Parathyroid adenoma (tissue), 2 donors: ENCODE measurements at regions not wholly inside any gene's neighbourhood (a gene's known extent, or its start where the extent isn't known, plus 50 kb on each side); places are given as distances from the start of the nearest gene placed in this dataset.

Experiments
- H2AFZ ChIP-seq: fragments of 300-600 bp; sonication (generic); one replicate; pipeline ENCODE4 v1.7.0; 2017; ENCODE audit warnings: antibody characterized with exemption, mild to moderate bottlenecking
- H3K27ac ChIP-seq: fragments of 300-600 bp; sonication (generic); one replicate; pipeline ENCODE4 v1.7.0; 2017
- H3K27me3 ChIP-seq: fragments of 300-600 bp; sonication (generic); one replicate; pipeline ENCODE4 v1.7.0; 2017; ENCODE audit warnings: low read length; ENCODE audit not compliant: control insufficient read depth, insufficient read depth
- H3K36me3 ChIP-seq: fragments of 300-600 bp; sonication (generic); one replicate; pipeline ENCODE4 v1.7.0; 2017; ENCODE audit warnings: low read length; ENCODE audit not compliant: control insufficient read depth, insufficient read depth
- H3K4me1 ChIP-seq: fragments of 300-600 bp; sonication (generic); one replicate; pipeline ENCODE4 v1.7.0; 2017; ENCODE audit warnings: control low read depth
- H3K4me2 ChIP-seq: fragments of 300-600 bp; sonication (generic); one replicate; pipeline ENCODE4 v1.7.0; 2017; ENCODE audit warnings: low read length
- H3K4me3 ChIP-seq: fragments of 300-600 bp; sonication (generic); one replicate; pipeline ENCODE4 v1.7.0; 2017; ENCODE audit warnings: low read depth, low read length
- H3K79me2 ChIP-seq: fragments of 300-600 bp; sonication (generic); one replicate; pipeline ENCODE4 v1.7.0; 2017; ENCODE audit warnings: control low read depth
- H3K9ac ChIP-seq: fragments of 300-600 bp; sonication (generic); one replicate; pipeline ENCODE4 v1.7.0; 2017; ENCODE audit warnings: mild to moderate bottlenecking
- H3K9me3 ChIP-seq: fragments of 300-600 bp; sonication (generic); one replicate; pipeline ENCODE4 v1.7.0; 2017; ENCODE audit warnings: low read length; ENCODE audit not compliant: control insufficient read depth
- TF ChIP-seq, protein P1 (sequence below): fragments of 300-600 bp; sonication (generic); IDR thresholded peaks from one replicate; pipeline ENCODE4 v1.7.0; 2017; ENCODE audit warnings: antibody characterized with exemption, mild to moderate bottlenecking
- donor health status: primary hyperparathyroidism.

DNA sequence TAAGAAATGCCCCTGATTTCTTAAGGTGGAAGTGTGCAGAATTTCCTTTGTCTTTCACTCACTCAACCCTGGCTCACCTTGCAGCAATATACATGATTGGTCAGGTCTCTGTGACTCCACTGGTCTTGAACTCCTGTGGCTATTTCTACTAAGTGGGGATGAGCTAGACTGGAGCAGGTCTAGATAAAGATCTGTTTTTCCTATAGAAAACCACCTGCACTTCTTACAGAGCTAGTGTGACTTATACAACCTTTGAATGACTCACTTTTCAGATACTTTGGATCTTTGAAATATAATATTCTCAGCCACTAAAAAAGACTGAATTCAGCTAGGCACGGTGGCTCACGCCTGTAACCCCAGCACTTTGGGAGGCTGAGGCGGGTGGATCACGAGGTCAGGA, 98.5 kb upstream of the KCTD1 start:
- H3K9ac ChIP-seq: no peak overlapping the region

DNA sequence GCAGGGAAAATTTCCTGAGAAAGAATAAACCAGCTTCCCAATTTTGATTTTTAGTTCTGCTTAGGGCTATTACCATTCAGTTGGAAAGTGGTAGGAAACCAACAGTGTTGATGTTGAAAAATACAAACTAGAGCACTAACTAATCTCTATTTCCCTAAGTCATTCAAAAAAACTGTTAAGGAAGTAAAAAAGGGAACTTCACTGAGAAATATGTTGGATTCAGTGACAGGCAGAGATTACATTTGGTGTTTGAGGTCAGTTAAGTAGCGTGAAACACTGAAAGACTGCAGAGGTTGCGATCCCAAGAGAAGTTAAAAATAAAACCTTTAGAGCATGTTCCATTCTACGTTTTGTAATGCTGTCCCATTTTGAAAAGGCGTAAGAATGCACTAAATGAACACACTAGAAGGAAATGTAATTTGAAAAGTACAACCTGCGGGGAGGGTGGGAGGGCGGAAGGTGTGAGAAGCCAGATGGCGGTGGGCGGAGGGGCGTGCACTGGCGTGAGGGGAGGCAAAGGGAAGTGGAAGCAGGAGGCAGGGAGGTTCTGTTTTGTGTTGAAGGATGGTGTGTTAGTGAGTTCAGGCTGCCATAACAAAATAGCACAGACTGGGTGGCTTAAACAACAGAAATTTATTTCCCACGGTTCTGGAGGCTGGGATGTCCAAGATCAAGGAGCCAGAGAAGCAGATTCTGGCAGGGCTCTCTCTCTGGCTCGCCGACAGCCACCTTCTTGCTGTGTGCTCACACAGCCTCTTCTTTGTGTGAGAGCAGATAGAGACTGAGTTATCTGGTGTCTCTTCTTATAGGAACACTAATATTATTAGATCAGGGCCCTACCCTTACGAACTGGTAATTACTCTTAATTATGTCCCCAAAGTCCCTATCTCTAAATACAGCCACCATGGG, 94.3 kb upstream of the KCTD1 start:
- Histone ChIP-seq H3K4me3 (no peak overlapping the region), H3K9me3 (no peaks in the 10 kb centered on the region), H3K79me2 (no peaks in the 10 kb centered on the region), H3K27me3 (no peaks in the 10 kb centered on the region), H3K9ac (no peak overlapping the region), H3K36me3 (no peaks in the 10 kb centered on the region), H2AFZ (no peak overlapping the region), H3K4me2 (no peak overlapping the region), H3K4me1 (no peaks in the 10 kb centered on the region), H3K27ac (no peak overlapping the region)
- TF ChIP-seq, protein P1, sequence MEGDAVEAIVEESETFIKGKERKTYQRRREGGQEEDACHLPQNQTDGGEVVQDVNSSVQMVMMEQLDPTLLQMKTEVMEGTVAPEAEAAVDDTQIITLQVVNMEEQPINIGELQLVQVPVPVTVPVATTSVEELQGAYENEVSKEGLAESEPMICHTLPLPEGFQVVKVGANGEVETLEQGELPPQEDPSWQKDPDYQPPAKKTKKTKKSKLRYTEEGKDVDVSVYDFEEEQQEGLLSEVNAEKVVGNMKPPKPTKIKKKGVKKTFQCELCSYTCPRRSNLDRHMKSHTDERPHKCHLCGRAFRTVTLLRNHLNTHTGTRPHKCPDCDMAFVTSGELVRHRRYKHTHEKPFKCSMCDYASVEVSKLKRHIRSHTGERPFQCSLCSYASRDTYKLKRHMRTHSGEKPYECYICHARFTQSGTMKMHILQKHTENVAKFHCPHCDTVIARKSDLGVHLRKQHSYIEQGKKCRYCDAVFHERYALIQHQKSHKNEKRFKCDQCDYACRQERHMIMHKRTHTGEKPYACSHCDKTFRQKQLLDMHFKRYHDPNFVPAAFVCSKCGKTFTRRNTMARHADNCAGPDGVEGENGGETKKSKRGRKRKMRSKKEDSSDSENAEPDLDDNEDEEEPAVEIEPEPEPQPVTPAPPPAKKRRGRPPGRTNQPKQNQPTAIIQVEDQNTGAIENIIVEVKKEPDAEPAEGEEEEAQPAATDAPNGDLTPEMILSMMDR: no peak

More for the DNA sequence above, 98.5 kb upstream of the KCTD1 start:
- Histone ChIP-seq H3K27me3 (no peaks in the 10 kb centered on the region), H3K36me3 (no peaks in the 10 kb centered on the region), H3K27ac (no peak overlapping the region), H3K4me1 (no peaks in the 10 kb centered on the region), H3K4me2 (no peak overlapping the region), H3K9me3 (no peaks in the 10 kb centered on the region), H3K4me3 (no peak overlapping the region), H2AFZ (no peak overlapping the region), H3K79me2 (no peaks in the 10 kb centered on the region)
- TF ChIP-seq, protein P1: no peak

- Histone ChIP-seq H3K27me3 (no peaks in the 10 kb centered on the region), H3K9me3 (no peaks in the 10 kb centered on the region), H3K27ac (no peak overlapping the region), H3K9ac (no peak overlapping the region), H3K4me3 (no peak overlapping the region), H2AFZ (no peak overlapping the region), H3K36me3 (no peaks in the 10 kb centered on the region), H3K79me2 (no peaks in the 10 kb centered on the region), H3K4me2 (no peak overlapping the region), H3K4me1 (no peaks in the 10 kb centered on the region)
- TF ChIP-seq, protein P1: no peak
Measured at GRCh38 chr18:26640541-26640940, 92.2 kb upstream of the KCTD1 start.

DNA sequence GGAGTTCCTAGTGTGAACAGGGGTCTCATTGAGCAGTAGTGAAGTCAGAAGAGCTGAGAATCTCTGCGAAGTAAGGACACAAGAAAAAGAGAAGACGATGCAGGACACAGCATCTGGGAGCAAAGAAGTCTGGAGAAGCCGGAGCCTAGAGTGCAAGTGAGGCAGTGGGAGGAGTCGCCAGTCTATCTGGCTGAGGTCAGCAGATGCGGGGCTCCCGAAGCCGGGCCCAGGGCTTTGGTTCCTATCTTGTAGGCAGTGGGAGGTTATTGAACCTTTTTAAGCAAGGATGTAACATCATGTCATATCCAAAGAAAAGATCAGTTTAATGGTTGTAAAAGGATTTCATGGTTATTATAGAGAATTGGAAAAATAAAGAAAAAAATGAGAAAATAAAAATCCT, 90.8 kb upstream of the KCTD1 start:
- Histone ChIP-seq H3K4me2 (no peak overlapping the region), H3K27me3 (no peaks in the 10 kb centered on the region), H3K27ac (no peak overlapping the region), H3K9ac (no peak overlapping the region), H2AFZ (no peak overlapping the region), H3K4me3 (no peak overlapping the region), H3K9me3 (no peaks in the 10 kb centered on the region), H3K4me1 (no peaks in the 10 kb centered on the region), H3K36me3 (no peaks in the 10 kb centered on the region), H3K79me2 (no peaks in the 10 kb centered on the region)
- TF ChIP-seq, protein P1: no peak

GRCh38 chr18:26637983-26638382, 89.6 kb upstream of the KCTD1 start:
- Histone ChIP-seq H3K4me2 (no peak overlapping the region), H2AFZ (no peak overlapping the region), H3K4me1 (no peaks in the 10 kb centered on the region), H3K79me2 (no peaks in the 10 kb centered on the region), H3K9ac (no peak overlapping the region), H3K4me3 (no peak overlapping the region), H3K27ac (no peak overlapping the region), H3K36me3 (no peaks in the 10 kb centered on the region), H3K9me3 (no peaks in the 10 kb centered on the region), H3K27me3 (no peaks in the 10 kb centered on the region)
- TF ChIP-seq, protein P1: no peak
